ENCODE measurements at regions not wholly inside any gene's neighbourhood (a gene's known extent, or its start where the extent isn't known, plus 50 kb on each side); places are given as distances from the start of the nearest gene placed in this dataset.

DNA sequence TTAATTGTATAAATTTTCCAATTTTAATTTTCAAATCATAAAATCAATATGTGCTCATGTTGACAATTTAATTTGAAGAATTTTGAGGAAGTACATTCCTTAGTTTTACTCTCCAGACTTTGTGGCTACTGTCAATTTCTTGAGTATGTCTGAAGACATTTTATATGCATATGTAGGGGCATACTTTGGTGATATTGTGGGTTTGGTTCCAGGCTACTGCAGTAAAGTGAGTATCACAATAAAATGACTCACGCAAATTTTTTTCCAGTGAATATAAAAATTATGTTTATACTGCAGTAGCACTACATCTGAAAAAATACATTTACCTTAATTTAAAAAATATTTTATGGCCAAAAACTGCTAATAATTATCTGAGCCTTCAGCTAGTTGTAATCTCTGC lies 123.2 kb upstream of the PLCL2 start:
- intact Hi-C loops (cut with micrococcal nuclease), result no loop called here
- Histone ChIP-seq H3K27me3 (ENCODE audit: control insufficient read depth in 2 of 2, insufficient read depth in 2 of 2, low read length in 2 of 2) (no peaks in the 10 kb centered on the region), H2AFZ (ENCODE audit: low read depth, low read length) (no peak overlapping the region), H3K4me1 (ENCODE audit: control insufficient read depth, extremely low read depth, insufficient read depth, low read length) (no peaks in the 10 kb centered on the region), H3K27ac (ENCODE audit: insufficient read depth, low read depth, low read length) (no peak overlapping the region), H3K9me1 (replicated peaks; ENCODE audit: control insufficient read depth, extremely low read depth, insufficient read depth, low read length) (no peaks in the 10 kb centered on the region), H3K36me3 (ENCODE audit: control insufficient read depth in 2 of 2, extremely low read depth in 1 of 2, insufficient read depth in 2 of 2, low read length in 2 of 2) (no peaks in the 10 kb centered on the region), H4K20me1 (replicated peaks; ENCODE audit: control insufficient read depth, extremely low read depth, insufficient read depth, low read length) (no peaks in the 10 kb centered on the region), H3K4me3 (replicated peaks in 1 of 3; ENCODE audit: insufficient read depth in 1 of 3, low read depth in 1 of 3, low read length in 3 of 3) (no peak overlapping the region), H3K9me3 (replicated peaks; ENCODE audit: control insufficient read depth, insufficient read depth, low read length) (no peaks in the 10 kb centered on the region), H3K4me2 (ENCODE audit: insufficient read depth, low read length) (no peak overlapping the region), H3K9ac (replicated peaks; ENCODE audit: extremely low read depth, insufficient read depth, low read length) (no peak overlapping the region), H3K79me2 (ENCODE audit: control insufficient read depth, insufficient read depth, low read length) (no peaks in the 10 kb centered on the region)
- TF ChIP-seq EZH2 (IDR thresholded peaks at IDR 0.05; ENCODE audit: borderline replicate concordance, low read depth, low read length, severe bottlenecking), result no peak
- TF ChIP-seq, protein P1, sequence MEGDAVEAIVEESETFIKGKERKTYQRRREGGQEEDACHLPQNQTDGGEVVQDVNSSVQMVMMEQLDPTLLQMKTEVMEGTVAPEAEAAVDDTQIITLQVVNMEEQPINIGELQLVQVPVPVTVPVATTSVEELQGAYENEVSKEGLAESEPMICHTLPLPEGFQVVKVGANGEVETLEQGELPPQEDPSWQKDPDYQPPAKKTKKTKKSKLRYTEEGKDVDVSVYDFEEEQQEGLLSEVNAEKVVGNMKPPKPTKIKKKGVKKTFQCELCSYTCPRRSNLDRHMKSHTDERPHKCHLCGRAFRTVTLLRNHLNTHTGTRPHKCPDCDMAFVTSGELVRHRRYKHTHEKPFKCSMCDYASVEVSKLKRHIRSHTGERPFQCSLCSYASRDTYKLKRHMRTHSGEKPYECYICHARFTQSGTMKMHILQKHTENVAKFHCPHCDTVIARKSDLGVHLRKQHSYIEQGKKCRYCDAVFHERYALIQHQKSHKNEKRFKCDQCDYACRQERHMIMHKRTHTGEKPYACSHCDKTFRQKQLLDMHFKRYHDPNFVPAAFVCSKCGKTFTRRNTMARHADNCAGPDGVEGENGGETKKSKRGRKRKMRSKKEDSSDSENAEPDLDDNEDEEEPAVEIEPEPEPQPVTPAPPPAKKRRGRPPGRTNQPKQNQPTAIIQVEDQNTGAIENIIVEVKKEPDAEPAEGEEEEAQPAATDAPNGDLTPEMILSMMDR (IDR thresholded peaks at IDR 0.05; ENCODE audit: extremely low read depth in 1 of 2, insufficient read depth in 1 of 2, low read depth in 1 of 2, low read length in 2 of 2), result no peak
- no TSS peak for BruUV-seq (replicated peaks)
- ChIA-PET CTCF (no interaction called here), POLR2A (no interaction called here)
- no peak for DNase-seq (ENCODE audit: low read depth, low spot score)
- FAIRE-seq, result peak; percentile 48
- dilution Hi-C loops (cut with MboI; ENCODE audit: extremely low pct_ligation_motif_present, low sequenced_read_pairs), result no loop called here

DNA sequence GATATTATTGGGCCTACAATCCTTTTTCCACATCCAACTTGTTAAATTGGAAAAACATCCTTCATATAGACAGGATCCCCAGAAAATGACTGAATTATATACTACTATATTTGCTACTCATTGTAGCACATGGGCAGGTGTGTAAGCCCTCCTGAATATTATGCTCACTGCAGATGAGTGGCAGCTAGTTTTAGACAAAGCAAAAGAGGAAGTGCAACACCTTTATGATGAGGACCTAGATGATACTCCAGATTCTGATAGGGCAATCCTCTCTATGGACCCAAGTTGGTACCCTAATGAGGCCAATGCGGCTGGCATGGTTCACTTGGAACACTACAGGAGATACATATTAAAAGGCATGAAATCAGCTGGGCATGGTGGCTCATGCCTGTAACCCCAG lies 119.1 kb upstream of the PLCL2 start:
- Histone ChIP-seq H4K20me1 (replicated peaks; ENCODE audit: control insufficient read depth, extremely low read depth, insufficient read depth, low read length) (no peaks in the 10 kb centered on the region), H3K36me3 (ENCODE audit: control insufficient read depth in 2 of 2, extremely low read depth in 1 of 2, insufficient read depth in 2 of 2, low read length in 2 of 2) (no peaks in the 10 kb centered on the region), H3K4me3 (replicated peaks in 1 of 3; ENCODE audit: insufficient read depth in 1 of 3, low read depth in 1 of 3, low read length in 3 of 3) (no peak overlapping the region), H3K4me1 (ENCODE audit: control insufficient read depth, extremely low read depth, insufficient read depth, low read length) (no peaks in the 10 kb centered on the region), H3K79me2 (ENCODE audit: control insufficient read depth, insufficient read depth, low read length) (no peaks in the 10 kb centered on the region), H3K27me3 (ENCODE audit: control insufficient read depth in 2 of 2, insufficient read depth in 2 of 2, low read length in 2 of 2) (no peaks in the 10 kb centered on the region), H3K4me2 (ENCODE audit: insufficient read depth, low read length) (no peak overlapping the region), H3K9ac (replicated peaks; ENCODE audit: extremely low read depth, insufficient read depth, low read length) (no peak overlapping the region), H3K9me1 (replicated peaks; ENCODE audit: control insufficient read depth, extremely low read depth, insufficient read depth, low read length) (no peaks in the 10 kb centered on the region), H2AFZ (ENCODE audit: low read depth, low read length) (no peak overlapping the region), H3K9me3 (replicated peaks; ENCODE audit: control insufficient read depth, insufficient read depth, low read length) (no peaks in the 10 kb centered on the region), H3K27ac (ENCODE audit: insufficient read depth, low read depth, low read length) (no peak overlapping the region)
- DNase-seq (ENCODE audit: low read depth, low spot score) (no peak), FAIRE-seq (no peak)
- POLR2A ChIA-PET, result no interaction called here
- intact Hi-C loops (cut with micrococcal nuclease) (no loop called here), dilution Hi-C loops (cut with MboI; ENCODE audit: extremely low pct_ligation_motif_present, low sequenced_read_pairs) (no loop called here)
- BruUV-seq (replicated peaks), result no TSS peak
- CTCF ChIA-PET, result interaction anchor here (0.9 kb wide), 1 partner anchor 9 kb away, joined by 3 read pairs; no protein-coding TSS in a partner anchor
- no peak for TF ChIP-seq EZH2 (IDR thresholded peaks at IDR 0.05; ENCODE audit: borderline replicate concordance, low read depth, low read length, severe bottlenecking)
- TF ChIP-seq, protein P2, sequence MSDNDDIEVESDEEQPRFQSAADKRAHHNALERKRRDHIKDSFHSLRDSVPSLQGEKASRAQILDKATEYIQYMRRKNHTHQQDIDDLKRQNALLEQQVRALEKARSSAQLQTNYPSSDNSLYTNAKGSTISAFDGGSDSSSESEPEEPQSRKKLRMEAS (IDR thresholded peaks at IDR 0.05; ENCODE audit: insufficient read depth, insufficient read length), result no peak
- TF ChIP-seq MYC (IDR thresholded peaks at IDR 0.05; ENCODE audit: low read depth, low read length), result no peak
- TF ChIP-seq FOS (IDR thresholded peaks at IDR 0.05; ENCODE audit: borderline replicate concordance, insufficient read depth, low read length), result no peak
- no peak for TF ChIP-seq POLR2A (IDR thresholded peaks at IDR 0.05; ENCODE audit: low read depth, low read length)
- no peak for TF ChIP-seq JUN (IDR thresholded peaks at IDR 0.05; ENCODE audit: borderline replicate concordance, insufficient read depth, insufficient read length, low read depth)
- TF ChIP-seq GATA2 (IDR thresholded peaks at IDR 0.05; ENCODE audit: insufficient read depth, insufficient read length, low read depth, low read length), result no peak
- TF ChIP-seq POLR2AphosphoS5 (IDR thresholded peaks at IDR 0.05; ENCODE audit: insufficient read depth, low read depth, low read length), result no peak
- TF ChIP-seq, protein P1 (IDR thresholded peaks at IDR 0.05; ENCODE audit: extremely low read depth in 1 of 2, insufficient read depth in 1 of 2, low read depth in 1 of 2, low read length in 2 of 2), result no peak

Measured in endothelial cell of umbilical vein (primary cell).